GM12878 (cell line): ENCODE measurements at regions not wholly inside any gene's neighbourhood (a gene's known extent, or its start where the extent isn't known, plus 50 kb on each side); places are given as distances from the start of the nearest gene placed in this dataset.

Experiments
- ATF3 ChIP-seq: IDR thresholded peaks from 2 replicates; pipeline ENCODE4 v1.6.1; 2011; ENCODE audit warnings: low read depth, mild to moderate bottlenecking, low read length, moderate library complexity, borderline replicate concordance; ENCODE audit errors: extremely low read depth
- CHD1 ChIP-seq: IDR thresholded peaks from 2 replicates; pipeline ENCODE4 v1.6.1; 2012; ENCODE audit warnings: low read depth, low read length, improper control_type of control experiment
- DPF2 ChIP-seq: fragments of 450-650 bp; IDR thresholded peaks from 2 replicates; pipeline ENCODE4 v1.6.1; 2017; ENCODE audit warnings: mild to moderate bottlenecking
- EED ChIP-seq: sonication (generic); IDR thresholded peaks from 2 replicates; pipeline ENCODE4 v1.6.1; 2016; ENCODE audit warnings: antibody characterized with exemption, low read depth
- ETV6 ChIP-seq, 2 experiments: fragments of 450-650 bp in 1 of 2; IDR thresholded peaks in 1 of 2; conservative IDR thresholded peaks in 1 of 2; 2 replicates each; pipeline ENCODE4 v1.6.1; 2014; ENCODE audit warnings: antibody characterized with exemption in 1 of 2, borderline replicate concordance in 1 of 2, low read depth in 1 of 2, mild to moderate bottlenecking in 1 of 2, moderate library complexity in 1 of 2
- FOS ChIP-seq: IDR thresholded peaks from 3 replicates; pipeline ENCODE4 v1.6.1; 2011; ENCODE audit warnings: borderline replicate concordance; ENCODE audit not compliant: insufficient read length; ENCODE audit errors: extremely low read depth
- KAT2A ChIP-seq: conservative IDR thresholded peaks from 2 replicates; pipeline ENCODE4 v1.6.1; 2011; ENCODE audit warnings: low read depth, low read length; ENCODE audit not compliant: control insufficient read depth
- MTA3 ChIP-seq: IDR thresholded peaks from 2 replicates; pipeline ENCODE4 v1.6.1; 2012; ENCODE audit warnings: low read length, inconsistent platforms, borderline replicate concordance
- PBX3 ChIP-seq: IDR thresholded peaks from 2 replicates; pipeline ENCODE4 v1.6.1; 2011; ENCODE audit warnings: mild to moderate bottlenecking, low read depth, low read length, moderate library complexity; ENCODE audit not compliant: insufficient replicate concordance
- RELA ChIP-seq: fragments of 450-650 bp; IDR thresholded peaks from 2 replicates; pipeline ENCODE4 v1.8.0; 2014; ENCODE audit warnings: borderline replicate concordance; ENCODE audit not compliant: partially characterized antibody
- RFX5 ChIP-seq: IDR thresholded peaks from 2 replicates; pipeline ENCODE4 v1.6.1; 2011; ENCODE audit warnings: low read depth, low read length, improper control_type of control experiment
- RUNX3 ChIP-seq: IDR thresholded peaks from 2 replicates; pipeline ENCODE4 v1.6.1; 2012; ENCODE audit warnings: low read length, inconsistent platforms
- SPI1 ChIP-seq: IDR thresholded peaks from 2 replicates; pipeline ENCODE4 v1.6.1; 2011; ENCODE audit warnings: low read depth, mild to moderate bottlenecking, low read length, moderate library complexity, borderline replicate concordance; ENCODE audit not compliant: insufficient read depth
- SUZ12 ChIP-seq: fragments of 200-600 bp; sonication (generic); IDR thresholded peaks from one replicate; pipeline ENCODE4 v1.6.1; 2018; ENCODE audit warnings: antibody characterized with exemption, mild to moderate bottlenecking; ENCODE audit not compliant: unreplicated experiment
- ZBTB40 ChIP-seq: fragments of 450-650 bp; IDR thresholded peaks from 2 replicates; pipeline ENCODE4 v1.6.1; 2016; ENCODE audit warnings: mild to moderate bottlenecking, moderate library complexity, borderline replicate concordance
- ZNF24 ChIP-seq: fragments of 450-650 bp; IDR thresholded peaks from 2 replicates; pipeline ENCODE4 v1.6.1; 2017; ENCODE audit warnings: antibody characterized with exemption, mild to moderate bottlenecking
- ZZZ3 ChIP-seq: IDR thresholded peaks from 2 replicates; pipeline ENCODE4 v1.6.1; 2011; ENCODE audit warnings: low read depth; ENCODE audit not compliant: control insufficient read depth, insufficient read length
- TF ChIP-seq, protein P1 (sequence below): fragments of 450-650 bp; IDR thresholded peaks from 2 replicates; pipeline ENCODE4 v1.6.1; 2017; ENCODE audit warnings: borderline replicate concordance
- TF ChIP-seq, protein P2 (sequence below): fragments of 450-650 bp; formaldehyde crosslinking; IDR thresholded peaks from 2 replicates; pipeline ENCODE4 v1.4.0; 2022; ENCODE audit warnings: mild to moderate bottlenecking, moderate library complexity

DNA sequence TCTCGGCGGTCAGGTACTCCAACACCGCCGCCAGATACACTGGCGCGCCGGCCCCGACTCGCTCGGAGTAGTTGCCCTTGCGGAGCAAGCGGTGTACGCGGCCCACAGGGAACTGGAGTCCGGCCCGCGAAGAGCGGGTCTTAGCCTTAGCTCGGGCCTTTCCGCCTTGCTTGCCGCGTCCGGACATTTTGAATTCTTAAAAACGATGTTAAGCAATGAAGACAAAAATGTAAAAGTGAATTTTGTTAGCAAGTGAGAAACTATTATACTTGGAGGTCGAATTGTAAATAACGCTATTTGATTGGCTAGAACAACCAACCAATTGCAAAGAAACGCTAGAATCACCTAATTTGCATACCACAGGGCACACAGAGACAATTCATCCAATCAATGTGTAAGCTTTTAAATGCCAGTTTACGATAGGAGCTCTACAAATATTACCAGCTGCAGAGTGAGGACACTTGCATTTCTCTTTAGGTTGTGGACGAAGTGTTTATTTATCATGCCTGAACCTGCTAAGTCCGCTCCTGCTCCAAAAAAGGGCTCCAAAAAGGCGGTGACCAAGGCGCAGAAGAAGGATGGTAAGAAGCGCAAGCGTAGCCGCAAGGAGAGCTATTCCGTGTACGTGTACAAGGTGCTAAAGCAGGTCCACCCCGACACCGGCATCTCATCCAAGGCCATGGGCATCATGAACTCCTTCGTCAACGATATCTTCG lies 112.0 kb downstream of the HFE start (continued):
- TF ChIP-seq KAT2A (no peak; the same call in 1 of the 2 replicates), RFX5 (no peak), EED (0 out of 2 replicates have a peak, but pooled peaks have one; percentile 17), ZBTB40 (peak; percentile 66; the same call in 1 of the 2 replicates), ATF3 (no peak), DPF2 (no peak), SPI1 (no peak), PBX3 (no peak), ETV6 (conservative IDR thresholded peaks at IDR 0.05 in 1 of 2, IDR thresholded peaks at IDR 0.05 in 1 of 2; ENCODE audit: borderline replicate concordance in 1 of 2, low read depth in 1 of 2) (no peak), ZNF24 (no peak), SUZ12 (no peak), FOS (peak; percentile 83), CHD1 (peak; percentile 75; the same call in 1 of the 2 replicates), RUNX3 (peak; percentile 79), ZZZ3 (no peak), RELA (peak; percentile 69), MTA3 (peak; percentile 10; the same call in 1 of the 2 replicates)
- TF ChIP-seq, protein P1, sequence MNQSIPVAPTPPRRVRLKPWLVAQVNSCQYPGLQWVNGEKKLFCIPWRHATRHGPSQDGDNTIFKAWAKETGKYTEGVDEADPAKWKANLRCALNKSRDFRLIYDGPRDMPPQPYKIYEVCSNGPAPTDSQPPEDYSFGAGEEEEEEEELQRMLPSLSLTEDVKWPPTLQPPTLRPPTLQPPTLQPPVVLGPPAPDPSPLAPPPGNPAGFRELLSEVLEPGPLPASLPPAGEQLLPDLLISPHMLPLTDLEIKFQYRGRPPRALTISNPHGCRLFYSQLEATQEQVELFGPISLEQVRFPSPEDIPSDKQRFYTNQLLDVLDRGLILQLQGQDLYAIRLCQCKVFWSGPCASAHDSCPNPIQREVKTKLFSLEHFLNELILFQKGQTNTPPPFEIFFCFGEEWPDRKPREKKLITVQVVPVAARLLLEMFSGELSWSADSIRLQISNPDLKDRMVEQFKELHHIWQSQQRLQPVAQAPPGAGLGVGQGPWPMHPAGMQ, result no peak
- TF ChIP-seq, protein P2, sequence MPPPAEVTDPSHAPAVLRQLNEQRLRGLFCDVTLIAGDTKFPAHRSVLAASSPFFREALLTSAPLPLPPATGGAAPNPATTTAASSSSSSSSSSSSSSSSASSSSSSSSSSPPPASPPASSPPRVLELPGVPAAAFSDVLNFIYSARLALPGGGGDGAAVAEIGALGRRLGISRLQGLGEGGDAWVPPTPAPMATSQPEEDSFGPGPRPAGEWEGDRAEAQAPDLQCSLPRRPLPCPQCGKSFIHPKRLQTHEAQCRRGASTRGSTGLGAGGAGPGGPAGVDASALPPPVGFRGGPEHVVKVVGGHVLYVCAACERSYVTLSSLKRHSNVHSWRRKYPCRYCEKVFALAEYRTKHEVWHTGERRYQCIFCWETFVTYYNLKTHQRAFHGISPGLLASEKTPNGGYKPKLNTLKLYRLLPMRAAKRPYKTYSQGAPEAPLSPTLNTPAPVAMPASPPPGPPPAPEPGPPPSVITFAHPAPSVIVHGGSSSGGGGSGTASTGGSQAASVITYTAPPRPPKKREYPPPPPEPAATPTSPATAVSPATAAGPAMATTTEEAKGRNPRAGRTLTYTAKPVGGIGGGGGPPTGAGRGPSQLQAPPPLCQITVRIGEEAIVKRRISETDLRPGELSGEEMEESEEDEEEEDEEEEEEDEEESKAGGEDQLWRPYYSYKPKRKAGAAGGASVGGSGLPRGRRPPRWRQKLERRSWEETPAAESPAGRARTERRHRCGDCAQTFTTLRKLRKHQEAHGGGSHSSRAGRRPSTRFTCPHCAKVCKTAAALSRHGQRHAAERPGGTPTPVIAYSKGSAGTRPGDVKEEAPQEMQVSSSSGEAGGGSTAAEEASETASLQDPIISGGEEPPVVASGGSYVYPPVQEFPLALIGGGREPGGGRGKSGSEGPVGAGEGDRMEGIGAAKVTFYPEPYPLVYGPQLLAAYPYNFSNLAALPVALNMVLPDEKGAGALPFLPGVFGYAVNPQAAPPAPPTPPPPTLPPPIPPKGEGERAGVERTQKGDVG, result 0 out of 2 replicates have a peak, but pooled peaks have one; percentile 47
